Ishikawa (cell line): ENCODE measurements at regions not wholly inside any gene's neighbourhood (a gene's known extent, or its start where the extent isn't known, plus 50 kb on each side); places are given as distances from the start of the nearest gene placed in this dataset.

Experiments used
- CEBPB ChIP-seq: IDR thresholded peaks from 2 replicates; pipeline ENCODE4 v1.6.1; 2012
- CREB1 ChIP-seq: IDR thresholded peaks from 2 replicates; pipeline ENCODE4 v1.6.1; 2012; ENCODE audit warnings: low read depth
- EP300 ChIP-seq: IDR thresholded peaks from 2 replicates; pipeline ENCODE4 v1.6.1; 2012; ENCODE audit warnings: borderline replicate concordance
- FOXM1 ChIP-seq: IDR thresholded peaks from 2 replicates; pipeline ENCODE4 v1.6.1; 2012; ENCODE audit warnings: low read depth, borderline replicate concordance
- MAX ChIP-seq: IDR thresholded peaks from 2 replicates; pipeline ENCODE4 v1.6.1; 2012
- NFIC ChIP-seq: IDR thresholded peaks from 2 replicates; pipeline ENCODE4 v1.6.1; 2012
- RAD21 ChIP-seq: IDR thresholded peaks from 2 replicates; pipeline ENCODE4 v1.6.1; 2012; ENCODE audit warnings: low read depth
- REST ChIP-seq: IDR thresholded peaks from 2 replicates; pipeline ENCODE4 v1.6.1; 2012; ENCODE audit warnings: low read depth, mild to moderate bottlenecking
- TAF1 ChIP-seq: IDR thresholded peaks from 2 replicates; pipeline ENCODE4 v1.6.1; 2012; ENCODE audit warnings: low read depth, mild to moderate bottlenecking
- TCF12 ChIP-seq: IDR thresholded peaks from 2 replicates; pipeline ENCODE4 v1.6.1; 2012; ENCODE audit warnings: low read depth
- YY1 ChIP-seq: IDR thresholded peaks from 2 replicates; pipeline ENCODE4 v1.6.1; 2012; ENCODE audit warnings: low read depth
- ZBTB7A ChIP-seq: IDR thresholded peaks from 2 replicates; pipeline ENCODE4 v1.6.1; 2012; ENCODE audit warnings: low read depth
- TF ChIP-seq, protein P1 (sequence below): IDR thresholded peaks from 2 replicates; pipeline ENCODE4 v1.6.1; 2012

DNA sequence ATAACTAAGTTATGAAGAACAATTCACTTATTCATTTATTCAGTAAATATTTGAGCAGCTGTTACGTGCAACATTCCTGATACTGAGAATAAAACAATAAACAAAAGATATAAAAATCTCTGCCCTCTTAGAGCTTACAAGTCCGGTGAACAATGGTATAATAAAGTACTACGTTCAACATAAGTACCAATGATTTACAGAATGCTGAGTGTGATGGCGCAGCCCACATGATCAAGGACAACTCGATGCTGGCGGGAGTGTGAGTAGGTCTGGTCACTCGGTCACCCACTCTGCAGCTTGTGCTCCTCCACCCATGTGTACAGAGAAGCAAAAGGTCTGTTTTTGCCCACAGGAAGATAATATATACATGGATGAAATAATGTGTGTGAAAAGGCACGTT is 254.3 kb downstream of the BCL11A start:
- TF ChIP-seq CREB1 (no peak), REST (no peak), RAD21 (no peak), CEBPB (no peak), YY1 (no peak), EP300 (no peak), TAF1 (no peak), MAX (no peak), NFIC (no peak), ZBTB7A (no peak), FOXM1 (no peak), TCF12 (no peak)
- TF ChIP-seq, protein P1, sequence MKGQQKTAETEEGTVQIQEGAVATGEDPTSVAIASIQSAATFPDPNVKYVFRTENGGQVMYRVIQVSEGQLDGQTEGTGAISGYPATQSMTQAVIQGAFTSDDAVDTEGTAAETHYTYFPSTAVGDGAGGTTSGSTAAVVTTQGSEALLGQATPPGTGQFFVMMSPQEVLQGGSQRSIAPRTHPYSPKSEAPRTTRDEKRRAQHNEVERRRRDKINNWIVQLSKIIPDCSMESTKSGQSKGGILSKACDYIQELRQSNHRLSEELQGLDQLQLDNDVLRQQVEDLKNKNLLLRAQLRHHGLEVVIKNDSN = no peak
